Stimulated activated CD4-positive, alpha-beta T cell treated with anti-CD3 and anti-CD28 coated beads, Interleukin-4, amount 100 ng/mL, for 48 hours (primary cell): ENCODE measurements at regions not wholly inside any gene's neighbourhood (a gene's known extent, or its start where the extent isn't known, plus 50 kb on each side); places are given as distances from the start of the nearest gene placed in this dataset.

Source experiments
- DNase-seq, 2 donors: peaks; one replicate each; pipeline ENCODE4 v3.0.0-alpha.2; 2020; ENCODE audit warnings: low read depth in 2 of 2

GRCh38 chr4:89549907-89550306, 242.3 kb upstream of the GPRIN3 start:
- no peak for DNase-seq

- DNase-seq, result no peak
These were observed 237.7 kb upstream of the GPRIN3 start for GRCh38 chr4:89545315-89545714.

GRCh38 chr4:89541998-89542397, 234.4 kb upstream of the GPRIN3 start:
- no peak for DNase-seq

GRCh38 chr4:89539797-89540711, 232.5 kb upstream of the GPRIN3 start:
- no peak for DNase-seq

- no peak for DNase-seq
These were observed 231.8 kb upstream of the GPRIN3 start for GRCh38 chr4:89539374-89539773.

GRCh38 chr4:89538886-89539285, 231.3 kb upstream of the GPRIN3 start:
- DNase-seq, result no peak

GRCh38 chr4:89538171-89538570, 230.6 kb upstream of the GPRIN3 start:
- no peak for DNase-seq

GRCh38 chr4:89537281-89537680, 229.7 kb upstream of the GPRIN3 start:
- DNase-seq, result no peak

- no peak for DNase-seq
These were observed 227.7 kb upstream of the GPRIN3 start for GRCh38 chr4:89535251-89535650.

- DNase-seq, result no peak
These were observed 226.8 kb upstream of the GPRIN3 start for GRCh38 chr4:89534356-89534755.

GRCh38 chr4:89531932-89532640, 224.5 kb upstream of the GPRIN3 start:
- no peak for DNase-seq

- DNase-seq, result no peak
These were observed 221.0 kb upstream of the GPRIN3 start for GRCh38 chr4:89528526-89529133.

- DNase-seq, result no peak
These were observed 214.2 kb upstream of the GPRIN3 start for GRCh38 chr4:89521826-89522225.

GRCh38 chr4:89519771-89520320, 212.2 kb upstream of the GPRIN3 start:
- DNase-seq, result no peak

GRCh38 chr4:89518259-89518658, 210.7 kb upstream of the GPRIN3 start:
- DNase-seq, result no peak

GRCh38 chr4:89514811-89515210, 207.2 kb upstream of the GPRIN3 start:
- DNase-seq, result no peak

- DNase-seq, result no peak
These were observed 204.2 kb upstream of the GPRIN3 start for GRCh38 chr4:89511776-89512175.

GRCh38 chr4:89509708-89510281, 202.2 kb upstream of the GPRIN3 start:
- DNase-seq, result no peak

- no peak for DNase-seq
These were observed 199.4 kb upstream of the GPRIN3 start for GRCh38 chr4:89506866-89507491.

- DNase-seq, result no peak
These were observed 195.0 kb upstream of the GPRIN3 start for GRCh38 chr4:89502581-89502980.

GRCh38 chr4:89497517-89498308, 190.1 kb upstream of the GPRIN3 start:
- no peak for DNase-seq
